ENCODE measurements at regions not wholly inside any gene's neighbourhood (a gene's known extent, or its start where the extent isn't known, plus 50 kb on each side); places are given as distances from the start of the nearest gene placed in this dataset.

- H2BK120ac ChIP-seq (replicated peaks; ENCODE audit: low read depth, low read length) = peak overlapping the region; percentile 80
- H3K9ac ChIP-seq (replicated peaks in 1 of 4; ENCODE audit: extremely low read depth in 1 of 4, low read depth in 3 of 4, low read length in 3 of 4) = no peak overlapping the region
- H2BK15ac ChIP-seq (ENCODE audit: low read length) = no peak overlapping the region
- peak overlapping the region; percentile 59 to 64 for H3K4me2 ChIP-seq (ENCODE audit: insufficient read depth in 1 of 2, low read depth in 2 of 2, low read length in 2 of 2)
- no peak overlapping the region for H2BK20ac ChIP-seq (ENCODE audit: low read length)
- H4K8ac ChIP-seq (ENCODE audit: extremely low read depth, insufficient read depth, low read length) = no peak overlapping the region
- H4K20me1 ChIP-seq (replicated peaks in 1 of 2; ENCODE audit: control insufficient read depth in 1 of 2, insufficient read depth in 2 of 2, low read length in 2 of 2) = no peaks in the 10 kb centered on the region
- H3K56ac ChIP-seq (replicated peaks; ENCODE audit: insufficient read length, low read depth, low read length) = no peak overlapping the region
- H3K23ac ChIP-seq (ENCODE audit: insufficient read length) = no peak overlapping the region
- H3K23me2 ChIP-seq (ENCODE audit: low read depth, low read length) = 0 out of 2 replicates have a peak, but pooled peaks cover 3% of the 10 kb centered on the region
- H3K4me1 ChIP-seq (replicated peaks in 1 of 4; ENCODE audit: control insufficient read depth in 3 of 4, insufficient read depth in 4 of 4, low read length in 3 of 4) = peaks cover 17 to 29% (median 24%) of the 10 kb centered on the region in 4 experiments
- H2AFZ ChIP-seq (ENCODE audit: low read length) = no peak overlapping the region
- no peak overlapping the region for H3K4ac ChIP-seq (replicated peaks; ENCODE audit: insufficient read length, low read depth, low read length)
- peaks cover 0 to 14% of the 10 kb centered on the region in 2 experiments; a peak in 2 of 4 replicates for H3K79me2 ChIP-seq (ENCODE audit: control insufficient read depth in 1 of 2, insufficient read depth in 2 of 2, low read length in 2 of 2)
- H3K79me1 ChIP-seq (ENCODE audit: low read depth, low read length) = peaks cover 4% of the 10 kb centered on the region; the same call in 1 of the 2 replicates
- POLR2A ChIA-PET (ENCODE audit: partially characterized antibody) = interaction anchor here (0.9 to 2.5 kb wide), 9 partner anchors 9 to 59 kb away, joined by 3 to 16 read pairs (median 5); no protein-coding TSS in a partner anchor
- peak overlapping the region in 2 of 4 experiments; percentile 12 to 45; a peak in 3 of 8 replicates for H3K4me3 ChIP-seq (ENCODE audit: extremely low read depth in 1 of 4, insufficient read depth in 2 of 4, low read depth in 3 of 4, low read length in 4 of 4)
- H4K5ac ChIP-seq (ENCODE audit: insufficient read length, low read depth, low read length) = peak overlapping the region; percentile 97
- no peak overlapping the region for H3K14ac ChIP-seq (ENCODE audit: insufficient read length)
- peak overlapping the region; percentile 81 for H4K91ac ChIP-seq (replicated peaks; ENCODE audit: insufficient read length, low read length)
- H2BK5ac ChIP-seq (ENCODE audit: low read depth, low read length) = peak overlapping the region; percentile 90; the same call in 1 of the 2 replicates
- H3K36me3 ChIP-seq (ENCODE audit: control insufficient read depth in 2 of 4, insufficient read depth in 4 of 4, low read length in 3 of 4) = no peaks in the 10 kb centered on the region; a peak in 1 of 8 replicates
- DNase-seq (ENCODE audit: low read depth in 1 of 2, low spot score in 2 of 2) = peak; percentile 38 to 56
- CTCF ChIA-PET (ENCODE audit: partially characterized antibody) = interaction anchor here (0.6 to 1.5 kb wide), 9 partner anchors 9 to 41 kb away, joined by 3 to 6 read pairs (median 4); no protein-coding TSS in a partner anchor
- peaks cover 0 to 3% of the 10 kb centered on the region in 2 experiments; a peak in 1 of 4 replicates for H3K9me3 ChIP-seq (ENCODE audit: insufficient read depth in 2 of 2, low read depth in 1 of 2, low read length in 1 of 2)
- H3K27ac ChIP-seq (ENCODE audit: low read depth, low read length) = peak overlapping the region; percentile 13; the same call in 1 of the 2 replicates
- peak; percentile 97 for FAIRE-seq
- 6% methylated on average over 6 of the region's 6 CpGs; no CpG with 5 or more reads in 1 of the 2 experiments for WGBS, 2 experiments (ENCODE audit: extremely low coverage in 1 of 2, insufficient coverage in 1 of 2, insufficient read length in 1 of 2, insufficient replicate concordance in 2 of 2, low coverage in 1 of 2, low lambda C conversion rate in 2 of 2, missing lambda C conversion rate in 1 of 2)
- H3K18ac ChIP-seq (ENCODE audit: extremely low read depth, low read length) = no peak overlapping the region
- no peak overlapping the region; the same call in 1 of the 2 replicates for H2AK5ac ChIP-seq (ENCODE audit: low read depth, low read length)
- peak overlapping the region; percentile 46; the same call in 1 of the 2 replicates for H2BK12ac ChIP-seq (ENCODE audit: low read depth, low read length)
- H3K27me3 ChIP-seq (replicated peaks in 1 of 4; ENCODE audit: control insufficient read depth in 3 of 4, extremely low read depth in 1 of 4, insufficient read depth in 3 of 4, low read length in 3 of 4) = no peaks in the 10 kb centered on the region; a peak in 1 of 7 replicates
- TF ChIP-seq GABPA (IDR thresholded peaks at IDR 0.05; ENCODE audit: borderline replicate concordance, insufficient read depth, low read length) (no peak), CTBP2 (IDR thresholded peaks at IDR 0.05; ENCODE audit: borderline replicate concordance, insufficient read depth, insufficient read length, low read length) (no peak), HDAC6 (IDR thresholded peaks at IDR 0.05; ENCODE audit: low read depth, low read length) (no peak), TBP (IDR thresholded peaks at IDR 0.05; ENCODE audit: low read depth, low read length) (no peak), POLR2AphosphoS5 (IDR thresholded peaks at IDR 0.05; ENCODE audit: low read depth, low read length) (no peak), PHF8 (conservative IDR thresholded peaks at IDR 0.05; ENCODE audit: low read depth, low read length) (no peak), BRCA1 (IDR thresholded peaks at IDR 0.05; ENCODE audit: low read depth, low read length) (no peak), SP4 (IDR thresholded peaks at IDR 0.05; ENCODE audit: low read length) (no peak), JUND (IDR thresholded peaks at IDR 0.05; ENCODE audit: low read length) (no peak)
These were observed 95.5 kb upstream of the FAM20C start for GRCh38 chr7:96861-97260.

Measured in H1 (cell line).